ENCODE measurements at regions not wholly inside any gene's neighbourhood (a gene's known extent, or its start where the extent isn't known, plus 50 kb on each side); places are given as distances from the start of the nearest gene placed in this dataset.

- no peak for TF ChIP-seq CTCF (IDR thresholded peaks at IDR 0.05)
- no peak for TF ChIP-seq POLR2A (IDR thresholded peaks at IDR 0.05)
These were observed 77.1 kb upstream of the MFGE8 start for GRCh38 chr15:88990185-88990679.
